ENCODE measurements at regions not wholly inside any gene's neighbourhood (a gene's known extent, or its start where the extent isn't known, plus 50 kb on each side); places are given as distances from the start of the nearest gene placed in this dataset.

DNA sequence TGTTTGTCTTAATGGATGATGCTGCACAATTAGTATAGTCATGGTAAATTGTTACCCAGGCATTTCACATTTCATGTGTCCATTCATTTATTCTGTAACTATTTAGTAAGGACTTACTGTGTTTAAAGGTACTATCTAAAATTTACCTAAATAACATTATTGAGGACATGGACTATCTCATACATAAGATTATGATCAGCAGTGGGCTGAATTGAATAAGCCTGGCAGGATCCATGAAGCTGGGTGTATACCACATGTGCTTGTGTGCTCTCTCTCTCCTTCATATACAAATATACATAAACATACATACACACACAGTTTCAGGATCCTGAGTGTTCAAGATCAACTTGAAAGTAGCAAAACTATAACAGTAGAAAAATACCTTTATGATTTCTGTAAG, 595.4 kb downstream of the EPM2A start:
- Histone ChIP-seq H3K9ac (ENCODE audit: low read length) (no peak overlapping the region), H3K79me2 (ENCODE audit: insufficient read depth, low read length) (no peaks in the 10 kb centered on the region), H2AFZ (ENCODE audit: low read length) (no peak overlapping the region), H3F3A (ENCODE audit: insufficient read depth, low read length) (no peaks in the 10 kb centered on the region), H3K4me3 (ENCODE audit: low read depth, low read length, poor library complexity, severe bottlenecking) (no peak overlapping the region), H3K36me3 (ENCODE audit: insufficient read depth, low read length) (no peaks in the 10 kb centered on the region), H3K4me1 (ENCODE audit: insufficient read depth, low read length, severe bottlenecking) (no peaks in the 10 kb centered on the region), H3K9me2 (ENCODE audit: low read depth, low read length) (no peaks in the 10 kb centered on the region), H4K20me1 (ENCODE audit: insufficient read depth, low read length) (no peaks in the 10 kb centered on the region), H3K27me3 (ENCODE audit: insufficient read depth, low read length) (no peaks in the 10 kb centered on the region), H3K27ac (ENCODE audit: low read depth, low read length, poor library complexity, severe bottlenecking) (no peak overlapping the region), H3K4me2 (ENCODE audit: low read length) (no peak overlapping the region), H3K9me3 (ENCODE audit: low read length) (no peaks in the 10 kb centered on the region)
- no peak for TF ChIP-seq EZH2 (IDR thresholded peaks at IDR 0.05; ENCODE audit: borderline replicate concordance, low read length)
- TF ChIP-seq, protein P1, sequence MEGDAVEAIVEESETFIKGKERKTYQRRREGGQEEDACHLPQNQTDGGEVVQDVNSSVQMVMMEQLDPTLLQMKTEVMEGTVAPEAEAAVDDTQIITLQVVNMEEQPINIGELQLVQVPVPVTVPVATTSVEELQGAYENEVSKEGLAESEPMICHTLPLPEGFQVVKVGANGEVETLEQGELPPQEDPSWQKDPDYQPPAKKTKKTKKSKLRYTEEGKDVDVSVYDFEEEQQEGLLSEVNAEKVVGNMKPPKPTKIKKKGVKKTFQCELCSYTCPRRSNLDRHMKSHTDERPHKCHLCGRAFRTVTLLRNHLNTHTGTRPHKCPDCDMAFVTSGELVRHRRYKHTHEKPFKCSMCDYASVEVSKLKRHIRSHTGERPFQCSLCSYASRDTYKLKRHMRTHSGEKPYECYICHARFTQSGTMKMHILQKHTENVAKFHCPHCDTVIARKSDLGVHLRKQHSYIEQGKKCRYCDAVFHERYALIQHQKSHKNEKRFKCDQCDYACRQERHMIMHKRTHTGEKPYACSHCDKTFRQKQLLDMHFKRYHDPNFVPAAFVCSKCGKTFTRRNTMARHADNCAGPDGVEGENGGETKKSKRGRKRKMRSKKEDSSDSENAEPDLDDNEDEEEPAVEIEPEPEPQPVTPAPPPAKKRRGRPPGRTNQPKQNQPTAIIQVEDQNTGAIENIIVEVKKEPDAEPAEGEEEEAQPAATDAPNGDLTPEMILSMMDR (IDR thresholded peaks at IDR 0.05; ENCODE audit: low read length), result no peak

DNA sequence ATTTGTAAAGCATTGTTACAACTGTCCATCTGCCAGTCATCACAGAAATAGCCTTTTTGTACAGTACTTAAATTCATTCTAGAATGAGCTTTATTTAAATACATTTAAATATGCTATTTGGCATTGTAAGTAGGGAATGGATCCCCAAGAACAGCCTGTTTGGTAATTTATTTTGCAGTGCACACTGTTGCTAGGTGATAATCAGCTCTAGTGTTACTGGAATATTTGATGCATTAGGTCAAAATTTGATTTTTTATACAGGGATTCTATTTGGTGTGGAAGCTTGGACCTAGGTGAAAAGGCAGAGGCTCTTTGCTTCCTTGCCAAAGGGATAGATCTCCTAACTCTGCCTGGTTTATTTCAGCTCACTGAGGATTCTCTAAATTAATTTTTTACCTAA, 593.7 kb downstream of the EPM2A start:
- Histone ChIP-seq H3F3A (ENCODE audit: insufficient read depth, low read length) (no peaks in the 10 kb centered on the region), H3K9me2 (ENCODE audit: low read depth, low read length) (no peaks in the 10 kb centered on the region), H3K4me3 (ENCODE audit: low read depth, low read length, poor library complexity, severe bottlenecking) (no peak overlapping the region), H3K4me2 (ENCODE audit: low read length) (no peak overlapping the region), H3K27me3 (ENCODE audit: insufficient read depth, low read length) (no peaks in the 10 kb centered on the region), H4K20me1 (ENCODE audit: insufficient read depth, low read length) (no peaks in the 10 kb centered on the region), H2AFZ (ENCODE audit: low read length) (no peak overlapping the region), H3K9ac (ENCODE audit: low read length) (no peak overlapping the region), H3K36me3 (ENCODE audit: insufficient read depth, low read length) (no peaks in the 10 kb centered on the region), H3K9me3 (ENCODE audit: low read length) (no peaks in the 10 kb centered on the region), H3K4me1 (ENCODE audit: insufficient read depth, low read length, severe bottlenecking) (no peaks in the 10 kb centered on the region), H3K79me2 (ENCODE audit: insufficient read depth, low read length) (no peaks in the 10 kb centered on the region), H3K27ac (ENCODE audit: low read depth, low read length, poor library complexity, severe bottlenecking) (no peak overlapping the region)
- TF ChIP-seq, protein P1 (IDR thresholded peaks at IDR 0.05; ENCODE audit: low read length), result no peak
- no peak for TF ChIP-seq EZH2 (IDR thresholded peaks at IDR 0.05; ENCODE audit: borderline replicate concordance, low read length)

DNA sequence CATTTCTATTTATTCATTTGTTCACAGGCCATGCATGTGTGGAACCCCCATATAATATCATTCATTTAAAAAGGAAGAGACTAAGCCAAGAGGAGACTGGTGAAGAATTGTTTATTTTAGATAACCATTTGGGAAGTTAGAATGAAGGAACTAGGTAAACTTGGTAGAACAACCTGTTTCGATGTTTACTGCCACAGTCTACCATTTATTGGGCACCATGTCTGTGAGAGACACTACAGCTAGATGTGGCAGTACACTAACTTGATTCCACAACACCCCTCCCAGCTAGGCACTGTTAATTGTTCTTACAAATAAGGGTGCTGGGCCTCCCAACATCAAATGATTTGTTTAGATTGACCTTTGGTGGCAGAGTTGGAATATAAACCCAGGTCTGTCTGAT, 592.4 kb downstream of the EPM2A start:
- Histone ChIP-seq H3K9ac (ENCODE audit: low read length) (no peak overlapping the region), H3F3A (ENCODE audit: insufficient read depth, low read length) (no peaks in the 10 kb centered on the region), H3K4me1 (ENCODE audit: insufficient read depth, low read length, severe bottlenecking) (no peaks in the 10 kb centered on the region), H3K27ac (ENCODE audit: low read depth, low read length, poor library complexity, severe bottlenecking) (no peak overlapping the region), H3K36me3 (ENCODE audit: insufficient read depth, low read length) (no peaks in the 10 kb centered on the region), H3K27me3 (ENCODE audit: insufficient read depth, low read length) (no peaks in the 10 kb centered on the region), H3K4me3 (ENCODE audit: low read depth, low read length, poor library complexity, severe bottlenecking) (no peak overlapping the region), H4K20me1 (ENCODE audit: insufficient read depth, low read length) (no peaks in the 10 kb centered on the region), H3K4me2 (ENCODE audit: low read length) (no peak overlapping the region), H3K79me2 (ENCODE audit: insufficient read depth, low read length) (no peaks in the 10 kb centered on the region), H3K9me2 (ENCODE audit: low read depth, low read length) (no peaks in the 10 kb centered on the region), H3K9me3 (ENCODE audit: low read length) (no peaks in the 10 kb centered on the region), H2AFZ (ENCODE audit: low read length) (no peak overlapping the region)
- no peak for TF ChIP-seq EZH2 (IDR thresholded peaks at IDR 0.05; ENCODE audit: borderline replicate concordance, low read length)
- TF ChIP-seq, protein P1 (IDR thresholded peaks at IDR 0.05; ENCODE audit: low read length), result no peak

All from OCI-LY1 (cell line).